ENCODE measurements at regions not wholly inside any gene's neighbourhood (a gene's known extent, or its start where the extent isn't known, plus 50 kb on each side); places are given as distances from the start of the nearest gene placed in this dataset.

GRCh38 chr1:109823543-109824348 is 60.0 kb upstream of the EPS8L3 start:
- Histone ChIP-seq H3K9ac (ENCODE audit: low read length) (peak overlapping the region; percentile 32; the same call in 1 of the 2 replicates), H3K27ac (ENCODE audit: low read depth, low read length) (peak overlapping the region; percentile 23; the same call in 1 of the 2 replicates), H3K36me3 (ENCODE audit: control insufficient read depth in 1 of 2, insufficient read depth in 2 of 2, low read length in 2 of 2) (no peaks in the 10 kb centered on the region), H3K4me1 (ENCODE audit: control insufficient read depth in 1 of 2, insufficient read depth in 2 of 2, low read length in 2 of 2) (peaks cover 19 to 61% of the 10 kb centered on the region in 2 experiments), H2AFZ (ENCODE audit: low read depth, low read length, poor library complexity, severe bottlenecking) (peak overlapping the region; percentile 65), H3K79me2 (ENCODE audit: insufficient read depth, low read length) (no peaks in the 10 kb centered on the region), H4K20me1 (ENCODE audit: insufficient read depth) (no peaks in the 10 kb centered on the region), H3K9me3 (ENCODE audit: control insufficient read depth in 1 of 2, insufficient read depth in 1 of 2, low read depth in 1 of 2, low read length in 2 of 2) (no peaks in the 10 kb centered on the region), H3K4me3 (replicated peaks in 1 of 2; ENCODE audit: low read depth in 1 of 2, low read length in 2 of 2) (no peak overlapping the region), H3K4me2 (ENCODE audit: low read length) (peak overlapping the region; percentile 66), H3K9me2 (ENCODE audit: insufficient read depth) (no peaks in the 10 kb centered on the region), H3K27me3 (ENCODE audit: insufficient read depth, low read length) (no peaks in the 10 kb centered on the region)
- ATAC-seq (peak; percentile 59), DNase-seq (ENCODE audit: low read depth, low spot score) (no peak)
- TF ChIP-seq RAD21 (IDR thresholded peaks at IDR 0.05; ENCODE audit: low read depth) (no peak), SP1 (IDR thresholded peaks at IDR 0.05; ENCODE audit: low read depth) (no peak), ZNF274 (IDR thresholded peaks at IDR 0.05; ENCODE audit: low read depth, low read length) (no peak), JUND (IDR thresholded peaks at IDR 0.05) (no peak), ELF1 (IDR thresholded peaks at IDR 0.05; ENCODE audit: borderline replicate concordance, low read depth) (no peak)
- TF ChIP-seq, protein P1, sequence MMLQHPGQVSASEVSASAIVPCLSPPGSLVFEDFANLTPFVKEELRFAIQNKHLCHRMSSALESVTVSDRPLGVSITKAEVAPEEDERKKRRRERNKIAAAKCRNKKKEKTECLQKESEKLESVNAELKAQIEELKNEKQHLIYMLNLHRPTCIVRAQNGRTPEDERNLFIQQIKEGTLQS (IDR thresholded peaks at IDR 0.05), result no peak
- TF ChIP-seq, protein P2, sequence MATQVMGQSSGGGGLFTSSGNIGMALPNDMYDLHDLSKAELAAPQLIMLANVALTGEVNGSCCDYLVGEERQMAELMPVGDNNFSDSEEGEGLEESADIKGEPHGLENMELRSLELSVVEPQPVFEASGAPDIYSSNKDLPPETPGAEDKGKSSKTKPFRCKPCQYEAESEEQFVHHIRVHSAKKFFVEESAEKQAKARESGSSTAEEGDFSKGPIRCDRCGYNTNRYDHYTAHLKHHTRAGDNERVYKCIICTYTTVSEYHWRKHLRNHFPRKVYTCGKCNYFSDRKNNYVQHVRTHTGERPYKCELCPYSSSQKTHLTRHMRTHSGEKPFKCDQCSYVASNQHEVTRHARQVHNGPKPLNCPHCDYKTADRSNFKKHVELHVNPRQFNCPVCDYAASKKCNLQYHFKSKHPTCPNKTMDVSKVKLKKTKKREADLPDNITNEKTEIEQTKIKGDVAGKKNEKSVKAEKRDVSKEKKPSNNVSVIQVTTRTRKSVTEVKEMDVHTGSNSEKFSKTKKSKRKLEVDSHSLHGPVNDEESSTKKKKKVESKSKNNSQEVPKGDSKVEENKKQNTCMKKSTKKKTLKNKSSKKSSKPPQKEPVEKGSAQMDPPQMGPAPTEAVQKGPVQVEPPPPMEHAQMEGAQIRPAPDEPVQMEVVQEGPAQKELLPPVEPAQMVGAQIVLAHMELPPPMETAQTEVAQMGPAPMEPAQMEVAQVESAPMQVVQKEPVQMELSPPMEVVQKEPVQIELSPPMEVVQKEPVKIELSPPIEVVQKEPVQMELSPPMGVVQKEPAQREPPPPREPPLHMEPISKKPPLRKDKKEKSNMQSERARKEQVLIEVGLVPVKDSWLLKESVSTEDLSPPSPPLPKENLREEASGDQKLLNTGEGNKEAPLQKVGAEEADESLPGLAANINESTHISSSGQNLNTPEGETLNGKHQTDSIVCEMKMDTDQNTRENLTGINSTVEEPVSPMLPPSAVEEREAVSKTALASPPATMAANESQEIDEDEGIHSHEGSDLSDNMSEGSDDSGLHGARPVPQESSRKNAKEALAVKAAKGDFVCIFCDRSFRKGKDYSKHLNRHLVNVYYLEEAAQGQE (IDR thresholded peaks at IDR 0.05; ENCODE audit: low read depth), result no peak
- intact Hi-C loops (cut with micrococcal nuclease), result no loop called here
- ChIA-PET POLR2A (no interaction called here), CTCF (interaction anchor here (1.1 kb wide), 1 partner anchor 161 kb away, joined by 3 read pairs; the partner anchor contains the start of gene AHCYL1), RAD21 (ENCODE audit: low non-redundant PET in 1 of 2, low total read pairs in 2 of 2, uncharacterized antibody in 2 of 2, unreplicated experiment in 2 of 2) (no interaction called here)
- BruUV-seq (replicated peaks), result no TSS peak

All from HCT116 (cell line).